Stimulated activated CD4-positive, alpha-beta T cell treated with anti-CD3 and anti-CD28 coated beads, Interleukin-15, amount 100 ng/mL, for 24 hours (primary cell): ENCODE measurements at regions not wholly inside any gene's neighbourhood (a gene's known extent, or its start where the extent isn't known, plus 50 kb on each side); places are given as distances from the start of the nearest gene placed in this dataset.

Experiments
- DNase-seq: peaks from one replicate; pipeline ENCODE4 v3.0.0-alpha.2; 2020

DNA sequence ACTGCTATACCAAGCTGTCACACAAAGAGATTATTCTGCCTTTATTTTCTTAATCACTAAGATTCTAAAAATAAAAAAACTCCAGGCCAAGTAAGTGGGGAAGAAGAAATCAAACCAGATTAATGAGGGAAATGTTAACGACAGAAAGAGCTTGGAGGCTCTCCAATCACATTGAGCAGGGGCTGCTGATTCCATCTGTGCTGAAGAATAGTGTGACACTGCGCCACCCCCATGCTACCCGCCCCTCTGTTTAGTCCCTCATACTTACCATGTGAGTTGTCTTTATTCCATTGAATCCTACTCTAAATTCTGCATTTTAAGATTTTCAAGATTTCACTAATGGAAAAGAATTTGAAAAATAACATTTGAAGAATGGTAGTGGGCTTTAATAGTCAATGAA is 998.0 kb upstream of the CDH2 start:
- DNase-seq: no peak

DNA sequence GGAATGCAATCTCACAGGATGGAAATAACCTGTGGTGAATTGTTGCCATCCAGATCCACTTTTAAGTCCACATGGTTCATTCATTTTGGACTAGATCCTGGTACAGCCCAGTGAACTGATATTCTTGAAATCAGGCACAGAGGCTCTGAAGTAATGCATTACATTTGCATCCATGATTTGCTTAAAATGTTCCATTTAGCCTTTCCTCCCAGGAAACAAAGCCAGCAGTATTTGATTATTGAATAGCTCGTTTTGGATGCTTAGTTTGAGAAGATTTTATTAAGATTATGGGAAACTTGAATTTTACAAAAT is 995.8 kb upstream of the CDH2 start:
- no peak for DNase-seq

- DNase-seq: no peak
Measured at GRCh38 chr18:29171892-29172755, 995.2 kb upstream of the CDH2 start.

DNA sequence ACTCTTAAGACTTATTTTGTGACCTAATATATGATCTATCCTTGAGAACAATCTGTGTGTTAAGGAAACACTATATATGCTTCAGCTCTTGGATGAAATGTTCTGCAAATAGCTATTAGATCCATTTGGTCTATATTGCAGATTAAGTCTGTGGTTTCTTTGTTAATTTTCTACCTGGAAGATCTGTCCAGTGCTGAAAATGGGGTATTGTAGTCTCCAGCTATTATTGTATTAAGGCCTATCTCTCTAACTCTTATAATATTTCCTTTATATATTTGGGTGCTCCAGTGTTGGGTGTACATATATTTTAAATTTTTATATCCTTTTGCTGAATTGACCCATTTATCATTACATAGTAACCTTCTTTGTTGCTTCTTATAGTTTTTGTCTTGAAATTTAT is 992.7 kb upstream of the CDH2 start:
- no peak for DNase-seq

DNA sequence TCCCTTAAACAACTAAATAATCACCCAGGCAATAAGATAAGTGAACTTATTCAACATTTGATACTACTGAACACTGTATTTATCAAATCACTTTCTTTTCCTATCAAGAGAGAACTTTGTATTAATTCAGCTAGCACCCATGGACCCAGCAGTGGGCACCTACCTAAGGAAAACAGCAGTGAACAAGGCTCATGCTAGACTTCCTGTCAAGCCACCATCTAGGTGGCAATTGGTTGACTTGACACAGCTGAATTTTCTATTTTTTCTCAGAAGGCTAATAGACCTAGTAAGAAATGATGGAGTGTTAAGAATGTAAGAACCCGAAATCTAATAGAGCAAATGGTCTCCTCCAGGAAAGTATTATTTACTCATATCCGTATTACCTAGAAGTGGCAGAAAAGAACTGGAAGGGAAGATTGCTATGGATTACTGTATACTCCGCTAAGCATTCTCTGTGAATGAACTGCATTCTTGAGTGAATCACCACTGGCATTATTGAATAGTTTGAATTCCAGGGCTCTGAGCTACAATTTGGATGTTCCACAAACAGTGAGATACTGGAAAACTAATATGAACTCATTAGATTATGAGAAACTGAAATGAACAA is 988.2 kb upstream of the CDH2 start:
- no peak for DNase-seq

- DNase-seq: no peak
Measured at GRCh38 chr18:29164020-29164706, 987.2 kb upstream of the CDH2 start.

DNA sequence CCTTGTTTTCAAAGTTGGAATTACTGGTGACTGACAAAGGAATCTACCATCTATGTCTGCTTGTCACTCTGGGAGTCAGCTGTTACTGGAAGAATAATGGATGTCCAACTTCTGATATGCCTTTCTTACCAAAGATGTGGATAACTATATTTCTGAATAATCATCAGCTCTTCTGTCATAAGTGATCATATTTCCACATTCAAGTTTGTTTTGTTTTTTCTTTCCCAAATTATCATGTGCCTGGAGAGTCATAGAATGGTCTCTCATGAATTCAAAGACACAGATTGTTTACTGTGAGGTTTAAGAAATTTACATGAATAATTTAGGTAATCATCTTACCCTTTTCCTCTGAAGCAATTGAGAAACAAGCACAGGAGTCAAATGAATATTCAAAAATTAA is 986.7 kb upstream of the CDH2 start:
- DNase-seq: no peak

- no peak for DNase-seq
Measured at GRCh38 chr18:29161429-29161828, 984.5 kb upstream of the CDH2 start.

DNA sequence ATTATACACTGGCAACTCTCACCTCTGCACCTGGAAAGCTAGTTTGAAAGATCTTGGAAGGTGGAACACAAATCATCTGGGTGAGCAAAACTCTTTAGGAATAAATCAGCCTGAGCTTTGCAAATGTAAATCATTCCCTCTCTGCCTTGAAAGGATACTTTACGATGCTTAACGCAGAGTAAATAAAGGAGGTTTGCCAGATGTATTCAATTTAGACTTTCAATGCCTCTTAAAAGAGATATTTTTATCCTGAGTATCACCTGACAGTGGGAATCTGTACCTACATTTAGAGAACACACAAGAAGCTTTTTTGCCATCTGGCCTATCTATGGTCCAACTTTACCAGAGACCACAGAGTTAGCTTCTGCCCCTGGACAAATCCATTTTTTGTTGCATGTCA is 983.2 kb upstream of the CDH2 start:
- no peak for DNase-seq

- DNase-seq: no peak
Measured at GRCh38 chr18:29157905-29158304, 981.0 kb upstream of the CDH2 start.

GRCh38 chr18:29157057-29157780 is 980.3 kb upstream of the CDH2 start:
- no peak for DNase-seq

GRCh38 chr18:29156531-29156930 is 979.6 kb upstream of the CDH2 start:
- DNase-seq: no peak

DNA sequence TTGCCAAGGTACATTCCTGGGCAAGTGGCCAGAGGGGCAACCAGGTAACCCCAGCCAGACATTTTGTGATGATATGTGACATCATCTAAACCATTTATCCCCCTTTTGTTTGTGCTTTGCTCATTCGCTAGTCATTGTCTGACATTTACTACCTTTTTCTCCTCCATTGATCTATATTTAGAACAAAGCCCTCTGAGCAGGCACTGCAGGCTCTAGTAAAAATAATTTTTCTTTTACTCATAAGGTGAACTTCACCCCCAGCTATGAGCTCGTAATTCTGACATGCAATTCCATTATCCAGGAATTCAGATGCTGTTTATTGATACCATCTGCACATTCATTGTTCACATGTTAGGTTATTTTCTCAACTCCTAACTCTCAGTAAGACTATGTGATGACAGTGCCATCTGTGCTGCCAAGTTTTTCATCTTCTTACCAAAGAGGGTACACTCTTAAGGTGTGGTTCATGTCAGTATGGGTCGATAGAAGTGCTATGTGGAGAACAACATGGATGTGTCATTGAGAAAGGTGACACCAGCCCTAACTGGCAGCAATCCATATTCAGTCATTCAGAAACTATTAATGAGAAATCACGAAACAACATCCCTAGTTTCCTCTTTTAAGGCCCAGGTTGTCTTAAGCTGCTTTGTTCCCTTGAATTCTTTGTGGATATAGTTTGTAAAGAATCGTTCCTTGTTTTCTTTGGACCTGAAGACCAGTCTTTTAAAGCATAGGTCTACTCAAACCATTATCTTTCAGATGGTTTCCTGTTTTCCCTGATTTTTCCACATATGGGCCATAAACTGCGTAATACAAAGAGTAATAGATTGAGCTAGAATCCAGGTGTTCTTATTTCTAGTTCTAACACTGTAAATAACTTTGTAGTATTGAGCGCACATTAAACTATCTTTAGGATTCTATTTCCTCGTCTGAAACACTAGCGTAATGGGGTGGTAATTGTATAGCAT is 978.1 kb upstream of the CDH2 start:
- no peak for DNase-seq

DNA sequence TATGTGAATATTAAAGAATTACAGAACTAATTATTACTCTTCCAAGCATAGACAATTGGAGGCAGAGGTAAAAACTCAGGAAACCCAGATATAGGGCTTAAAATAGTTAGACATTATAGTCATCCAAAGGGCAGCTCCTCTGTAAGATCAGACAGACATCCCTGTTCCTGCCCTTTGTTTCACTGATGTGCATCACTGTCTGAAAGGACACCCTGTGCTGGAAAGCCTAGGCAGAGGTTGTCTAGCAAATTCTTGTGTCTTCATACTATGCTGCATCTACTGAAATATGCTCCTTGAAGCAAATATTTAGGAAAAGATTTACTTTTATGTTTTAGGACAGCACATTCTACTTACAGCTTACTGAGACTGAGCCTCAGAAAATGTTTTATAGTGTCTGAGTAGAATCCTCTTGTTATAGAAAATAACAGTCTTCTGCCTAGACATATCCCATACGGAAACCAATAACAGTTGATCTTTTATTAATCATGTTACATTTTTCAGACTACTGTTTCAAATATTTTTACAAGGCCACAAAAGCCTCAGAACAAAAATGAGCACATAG is 977.3 kb upstream of the CDH2 start:
- DNase-seq: no peak

- DNase-seq: no peak
Measured at GRCh38 chr18:29153091-29153490, 976.2 kb upstream of the CDH2 start.

- no peak for DNase-seq
Measured at GRCh38 chr18:29147944-29148343, 971.0 kb upstream of the CDH2 start.

DNA sequence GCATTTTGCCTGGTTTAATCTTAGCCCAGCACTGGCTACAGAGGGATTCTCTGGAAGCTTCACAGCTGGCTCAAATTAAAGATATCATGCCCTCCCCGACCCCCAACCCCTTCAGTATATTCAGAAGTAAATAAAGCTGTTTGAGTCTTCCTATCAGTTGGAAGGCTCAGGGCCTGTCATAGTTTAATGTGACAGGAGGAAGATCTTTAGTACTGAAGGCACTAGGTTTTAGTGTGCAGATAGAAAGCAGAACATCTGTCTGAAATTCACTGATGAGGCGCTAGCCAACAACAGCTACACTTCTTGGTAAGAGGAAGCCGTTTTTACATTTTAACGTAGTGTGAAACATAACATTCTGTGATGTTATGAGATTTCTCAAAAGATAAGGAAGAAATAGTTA is 969.1 kb upstream of the CDH2 start:
- no peak for DNase-seq

DNA sequence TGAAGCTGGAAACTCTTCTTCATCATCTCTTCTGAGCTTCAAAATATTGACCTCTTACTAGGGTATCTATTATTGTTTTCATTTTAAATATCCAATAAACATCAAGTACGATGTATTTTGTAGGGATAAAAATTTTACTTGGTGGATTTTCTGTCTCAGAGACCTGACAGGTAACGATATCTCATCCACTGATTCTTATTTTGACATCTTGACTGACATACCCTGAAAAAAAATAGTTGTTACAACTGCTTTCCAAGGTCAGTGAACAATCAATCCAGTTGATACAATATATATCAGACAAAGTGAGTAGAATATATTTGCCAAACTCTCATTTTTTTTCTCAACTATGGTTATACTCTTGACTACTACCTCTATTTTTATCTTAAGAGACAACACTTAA is 963.7 kb upstream of the CDH2 start:
- no peak for DNase-seq

DNA sequence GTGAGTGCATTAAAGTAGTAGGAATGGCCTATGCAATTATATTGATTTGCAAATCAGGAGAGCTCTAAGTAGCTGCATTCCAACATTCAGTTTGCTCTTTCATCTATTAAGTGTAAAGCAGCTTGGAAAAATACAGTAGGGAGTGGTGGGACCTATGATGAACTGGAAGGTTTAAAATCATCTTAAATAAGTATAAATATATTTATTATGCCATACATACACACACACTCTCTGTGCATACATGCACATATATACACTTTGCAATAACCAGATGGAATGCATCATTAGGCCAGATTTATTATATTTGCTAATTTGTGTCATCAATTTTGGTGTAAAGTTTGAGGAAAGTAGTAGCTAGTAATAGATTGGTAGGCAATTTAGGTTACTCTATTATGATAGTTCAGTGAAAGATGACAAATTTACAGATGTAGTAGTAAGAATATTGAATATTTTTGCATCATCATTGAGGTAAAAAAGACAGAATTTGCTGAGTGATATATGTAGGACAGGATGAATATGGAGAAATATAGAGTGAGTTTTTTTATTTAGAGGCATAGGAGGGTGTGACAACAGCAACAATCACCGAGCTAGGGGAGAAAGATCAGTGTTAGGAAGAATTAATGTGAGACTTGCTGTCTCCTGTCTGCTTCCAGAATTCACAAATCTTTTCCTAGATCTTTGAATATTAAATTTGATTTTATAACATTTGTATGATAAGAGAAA is 961.0 kb upstream of the CDH2 start:
- DNase-seq: no peak

GRCh38 chr18:29123706-29124530 is 947.0 kb upstream of the CDH2 start:
- no peak for DNase-seq
